ENCODE measurements at regions not wholly inside any gene's neighbourhood (a gene's known extent, or its start where the extent isn't known, plus 50 kb on each side); places are given as distances from the start of the nearest gene placed in this dataset.

DNA sequence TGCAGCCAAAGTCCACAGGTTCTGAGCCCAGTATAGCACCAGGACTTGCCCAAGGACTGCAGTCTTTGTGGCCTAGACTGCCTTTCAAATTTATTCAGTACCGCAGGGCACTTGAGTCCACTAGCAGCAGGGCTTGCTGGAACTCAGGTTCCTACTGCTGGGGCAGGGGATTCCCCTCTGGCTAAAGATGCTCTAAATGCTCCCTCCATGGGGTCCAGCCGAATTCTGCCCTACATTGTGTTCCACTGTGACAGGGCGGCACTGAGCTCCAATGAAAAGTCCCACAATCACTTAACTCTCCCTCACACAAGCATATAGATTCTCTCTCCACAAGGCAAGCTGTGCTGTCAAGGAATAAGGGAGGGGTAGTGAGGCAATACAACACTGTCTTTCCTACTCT is 518.1 kb upstream of the VRK2 start:
- TF ChIP-seq, protein P1, sequence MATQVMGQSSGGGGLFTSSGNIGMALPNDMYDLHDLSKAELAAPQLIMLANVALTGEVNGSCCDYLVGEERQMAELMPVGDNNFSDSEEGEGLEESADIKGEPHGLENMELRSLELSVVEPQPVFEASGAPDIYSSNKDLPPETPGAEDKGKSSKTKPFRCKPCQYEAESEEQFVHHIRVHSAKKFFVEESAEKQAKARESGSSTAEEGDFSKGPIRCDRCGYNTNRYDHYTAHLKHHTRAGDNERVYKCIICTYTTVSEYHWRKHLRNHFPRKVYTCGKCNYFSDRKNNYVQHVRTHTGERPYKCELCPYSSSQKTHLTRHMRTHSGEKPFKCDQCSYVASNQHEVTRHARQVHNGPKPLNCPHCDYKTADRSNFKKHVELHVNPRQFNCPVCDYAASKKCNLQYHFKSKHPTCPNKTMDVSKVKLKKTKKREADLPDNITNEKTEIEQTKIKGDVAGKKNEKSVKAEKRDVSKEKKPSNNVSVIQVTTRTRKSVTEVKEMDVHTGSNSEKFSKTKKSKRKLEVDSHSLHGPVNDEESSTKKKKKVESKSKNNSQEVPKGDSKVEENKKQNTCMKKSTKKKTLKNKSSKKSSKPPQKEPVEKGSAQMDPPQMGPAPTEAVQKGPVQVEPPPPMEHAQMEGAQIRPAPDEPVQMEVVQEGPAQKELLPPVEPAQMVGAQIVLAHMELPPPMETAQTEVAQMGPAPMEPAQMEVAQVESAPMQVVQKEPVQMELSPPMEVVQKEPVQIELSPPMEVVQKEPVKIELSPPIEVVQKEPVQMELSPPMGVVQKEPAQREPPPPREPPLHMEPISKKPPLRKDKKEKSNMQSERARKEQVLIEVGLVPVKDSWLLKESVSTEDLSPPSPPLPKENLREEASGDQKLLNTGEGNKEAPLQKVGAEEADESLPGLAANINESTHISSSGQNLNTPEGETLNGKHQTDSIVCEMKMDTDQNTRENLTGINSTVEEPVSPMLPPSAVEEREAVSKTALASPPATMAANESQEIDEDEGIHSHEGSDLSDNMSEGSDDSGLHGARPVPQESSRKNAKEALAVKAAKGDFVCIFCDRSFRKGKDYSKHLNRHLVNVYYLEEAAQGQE (IDR thresholded peaks at IDR 0.05; ENCODE audit: low read depth, low read length), result no peak
- no peak for TF ChIP-seq EZH2phosphoT487 (IDR thresholded peaks at IDR 0.05; ENCODE audit: borderline replicate concordance, low read depth)
